DMS114 treated with DMSO at 0.1 percent for 48 hours (cell line): ENCODE measurements at regions not wholly inside any gene's neighbourhood (a gene's known extent, or its start where the extent isn't known, plus 50 kb on each side); places are given as distances from the start of the nearest gene placed in this dataset.
"Not testable (repeated sequence)": the region's sequence is repeated elsewhere in the genome, so short reads cannot be mapped to it uniquely, and the experiment has no call there.

Experiments
- DNase-seq: peaks from one replicate; lab custom pipeline; 2025; ENCODE audit not compliant: unreplicated experiment; lab: John Stamatoyannopoulos, UW

DNA sequence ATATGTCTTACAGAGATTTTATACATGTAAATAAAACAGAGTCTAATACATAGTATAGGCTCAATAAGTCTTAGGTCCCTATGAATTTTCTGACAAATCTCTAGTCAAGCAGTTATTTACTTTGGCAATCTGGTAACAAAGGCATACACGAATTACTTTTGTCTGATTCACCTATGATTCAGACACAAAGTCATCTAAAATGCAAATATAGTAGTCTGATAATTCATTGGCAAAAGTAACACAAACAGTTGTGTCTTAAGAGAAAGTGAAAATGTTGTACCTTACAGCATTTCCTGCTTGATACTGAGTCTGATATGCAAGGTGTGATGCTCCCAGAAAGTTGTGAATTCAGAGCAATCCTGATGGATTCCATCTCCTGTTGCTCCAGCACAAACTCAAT, 209.4 kb upstream of the PRSS1 start:
- DNase-seq = no peak

DNA sequence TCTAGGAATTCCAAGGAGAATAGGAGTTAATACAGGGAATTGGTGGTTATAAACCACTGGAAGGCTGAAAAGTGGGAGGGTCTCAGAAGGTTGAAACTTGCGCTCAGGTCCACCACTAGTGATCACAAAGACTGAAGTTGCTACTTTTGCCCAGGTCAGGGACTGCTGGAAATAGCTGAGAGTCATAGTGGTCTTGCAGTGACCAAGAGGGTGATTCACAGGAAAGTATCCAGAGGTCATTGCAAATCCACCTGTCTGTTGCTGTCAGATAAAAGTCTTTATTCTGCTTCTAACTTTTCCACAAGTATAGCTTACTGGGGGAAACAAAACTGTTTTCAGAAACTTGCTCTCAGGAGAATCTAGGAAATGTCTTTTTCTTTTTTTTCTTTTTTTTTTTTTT, 211.5 kb upstream of the PRSS1 start:
- DNase-seq = no peak

DNA sequence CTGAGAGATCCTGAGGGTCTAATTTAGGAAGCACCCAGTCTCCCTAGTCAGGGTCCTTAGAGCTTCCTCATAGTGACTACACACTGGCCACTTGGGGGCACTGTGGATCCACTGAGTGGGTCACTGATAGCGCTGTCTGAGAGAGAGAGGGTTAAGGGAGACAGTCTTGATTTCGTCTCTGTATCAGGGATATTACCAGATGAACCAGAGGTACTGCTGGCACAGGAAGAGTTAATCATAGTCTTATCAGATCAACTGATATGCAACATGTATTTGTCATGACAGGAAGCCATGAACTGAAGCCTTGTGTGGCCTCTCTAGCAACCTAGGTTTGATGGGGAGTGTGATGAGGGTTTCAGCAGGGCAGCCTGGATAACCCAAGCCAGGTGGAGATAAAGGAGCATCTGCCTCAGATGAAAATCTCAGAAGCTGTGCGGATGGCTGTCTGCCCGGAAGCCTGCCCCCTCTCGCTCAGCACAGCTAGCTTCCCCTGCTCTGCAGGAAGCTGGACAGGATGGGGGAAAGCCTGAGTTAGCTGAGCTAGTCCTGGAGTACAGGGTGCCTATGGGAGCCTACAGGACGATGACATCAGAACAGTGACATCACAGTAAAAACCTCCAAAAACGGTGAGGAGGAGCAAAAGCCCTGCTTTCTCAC, 214.0 kb upstream of the PRSS1 start:
- DNase-seq = peak; percentile 34

DNA sequence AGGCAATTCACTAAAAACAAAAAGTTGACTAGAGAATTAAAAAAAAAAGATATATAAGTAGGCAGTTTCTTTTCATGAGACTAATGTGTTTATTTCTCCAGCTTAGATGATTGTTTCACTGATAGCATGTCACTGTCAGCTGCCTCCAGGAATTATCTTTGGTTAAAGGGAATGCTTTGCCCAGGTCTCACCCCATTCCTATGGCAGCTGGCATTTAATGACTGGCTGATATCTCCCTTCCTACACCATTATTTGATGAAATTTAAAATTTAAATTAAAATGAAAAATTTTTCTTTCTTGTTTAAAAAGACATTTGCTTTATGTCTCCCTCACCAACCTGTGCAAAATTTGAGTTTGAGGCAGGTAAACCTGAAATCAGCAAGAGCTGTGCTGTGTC, 214.5 kb upstream of the PRSS1 start:
- DNase-seq = no peak

DNA sequence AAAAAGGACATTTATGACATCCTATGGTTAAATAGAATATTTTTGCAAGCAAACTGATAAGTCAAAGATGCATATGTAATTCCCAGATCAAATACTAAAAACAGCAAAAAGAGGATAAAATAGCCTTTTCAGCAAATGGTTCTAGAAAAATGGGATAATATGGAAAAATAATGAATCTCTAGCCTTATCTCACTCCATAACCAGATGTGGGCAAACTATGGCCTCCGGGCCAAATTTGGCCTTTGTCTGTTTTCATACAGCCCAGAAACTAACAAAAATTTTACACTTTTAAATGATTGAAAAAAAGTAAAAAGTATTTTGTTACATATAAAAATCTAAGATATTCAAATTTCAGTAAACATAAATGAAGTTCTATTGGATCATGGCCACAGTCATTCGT, 215.4 kb upstream of the PRSS1 start:
- DNase-seq = no peak

DNA sequence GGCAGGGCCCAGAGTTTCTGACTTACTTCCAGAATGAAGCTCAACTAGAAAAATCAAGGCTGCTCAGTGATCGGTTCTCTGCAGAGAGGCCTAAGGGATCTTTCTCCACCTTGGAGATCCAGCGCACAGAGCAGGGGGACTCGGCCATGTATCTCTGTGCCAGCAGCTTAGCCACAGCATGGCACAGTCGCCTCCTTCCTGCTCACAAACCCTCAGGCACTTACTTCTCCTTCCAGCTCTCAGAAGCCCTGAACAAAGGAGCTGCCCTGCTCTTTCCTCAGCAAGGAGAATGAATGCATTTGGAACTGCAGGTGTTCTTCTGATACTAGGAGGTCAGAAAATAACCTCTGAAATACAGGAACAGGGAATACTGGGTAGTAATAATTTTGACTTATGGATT, 219.7 kb upstream of the PRSS1 start:
- no peak for DNase-seq

DNA sequence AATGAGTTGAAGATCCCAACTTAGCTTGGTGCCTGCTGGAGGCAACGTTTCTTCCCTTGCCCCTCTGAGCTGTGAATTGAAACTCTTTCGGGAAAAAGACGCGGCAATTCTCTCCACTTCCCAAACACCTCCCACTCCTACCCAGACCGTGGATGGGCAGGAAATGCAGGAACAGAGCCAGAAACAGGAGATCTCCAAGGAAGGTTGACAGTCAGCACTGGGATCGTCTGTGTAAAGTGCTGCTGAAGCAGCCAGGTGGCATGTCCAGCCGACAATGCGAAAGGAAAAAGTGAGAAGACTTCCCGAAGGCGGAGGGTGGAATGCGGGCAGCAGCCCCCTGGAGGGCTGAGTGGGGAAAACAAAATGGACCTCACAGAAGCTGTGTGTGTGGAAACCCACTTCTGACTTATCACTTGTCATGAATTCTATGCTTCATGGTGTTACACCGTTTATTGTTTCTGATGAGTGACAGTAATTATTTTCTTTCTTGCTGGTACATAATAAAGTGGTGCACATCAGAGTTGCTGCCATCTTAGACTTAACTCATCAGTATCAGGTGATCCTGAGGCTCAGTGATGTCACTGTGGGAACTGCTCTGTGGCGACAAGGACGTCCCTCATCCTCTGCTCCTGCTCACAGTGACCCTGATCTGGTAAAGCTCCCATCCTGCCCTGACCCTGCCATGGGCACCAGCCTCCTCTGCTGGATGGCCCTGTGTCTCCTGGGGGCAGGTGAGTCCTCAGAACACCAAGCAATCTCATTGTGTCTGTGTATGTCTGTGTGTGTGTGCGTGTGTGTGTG, 220.5 kb upstream of the PRSS1 start:
- DNase-seq = no peak

DNA sequence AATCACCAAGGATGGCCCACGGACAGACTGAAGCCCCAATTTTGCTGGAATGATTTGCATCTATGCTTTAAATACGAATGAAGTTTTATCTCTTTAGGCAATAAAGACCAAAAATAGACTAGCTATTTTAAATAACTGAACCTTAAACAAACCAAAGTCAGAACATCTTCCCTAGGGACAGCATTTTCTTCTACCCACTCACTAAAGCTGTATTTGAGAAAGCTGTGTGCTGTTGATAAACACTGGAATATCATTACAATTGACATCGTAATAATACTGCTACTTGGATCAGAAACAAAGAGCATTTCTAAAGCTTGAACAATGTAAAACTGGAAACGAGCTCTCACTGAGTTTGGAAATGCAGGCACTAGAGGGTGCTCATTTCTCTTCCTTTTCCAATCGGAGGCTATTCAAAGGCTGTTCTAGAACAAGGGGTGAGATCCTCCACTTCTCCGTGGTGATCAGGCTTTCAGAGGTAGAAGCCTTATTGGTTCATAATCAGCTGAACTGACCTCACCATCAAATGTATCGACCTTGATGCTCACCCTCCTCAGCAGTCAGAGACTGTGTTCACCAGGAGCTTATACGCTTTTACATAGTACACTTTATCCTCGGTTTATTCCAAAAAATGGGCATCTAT, 225.3 kb upstream of the PRSS1 start:
- no peak for DNase-seq

DNA sequence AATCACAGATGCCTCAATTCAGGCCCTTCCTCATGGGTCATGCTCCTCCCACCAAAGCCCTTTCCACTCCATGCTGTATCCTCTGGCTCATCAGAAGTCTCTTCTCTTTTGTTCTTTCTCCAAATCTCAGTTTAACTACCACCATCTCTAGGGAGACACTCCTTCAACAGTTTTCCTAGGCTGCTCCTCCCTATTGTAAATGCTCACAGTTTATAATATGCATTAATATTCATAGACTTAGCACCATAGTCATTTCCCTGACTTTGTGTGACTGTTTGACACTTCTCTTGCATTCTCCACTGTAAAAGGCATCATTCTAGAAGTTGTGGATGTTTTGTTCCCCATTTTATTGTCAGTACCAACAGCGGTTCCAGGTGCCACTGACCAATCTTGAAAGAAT, 226.5 kb upstream of the PRSS1 start:
- DNase-seq = no peak

DNA sequence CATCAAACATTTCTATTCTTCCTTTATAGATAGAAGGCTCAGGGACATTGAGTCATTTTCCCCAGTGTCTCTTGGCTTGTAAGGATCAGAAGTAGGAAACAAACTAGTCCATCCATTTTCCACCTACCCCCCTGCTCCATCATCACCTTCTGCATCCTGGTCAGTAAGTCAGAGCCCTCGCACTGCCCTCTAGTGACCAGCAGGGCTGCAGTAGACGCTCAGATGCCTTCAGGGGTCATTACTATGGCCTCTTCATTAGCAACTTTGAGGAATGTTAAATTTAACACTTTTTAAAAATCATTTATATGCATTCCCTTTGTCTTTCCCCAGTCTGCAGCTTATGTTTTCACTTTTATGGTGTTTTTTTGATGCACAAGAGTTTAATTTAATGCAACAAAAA, 228.4 kb upstream of the PRSS1 start:
- DNase-seq = not testable (repeated sequence)

DNA sequence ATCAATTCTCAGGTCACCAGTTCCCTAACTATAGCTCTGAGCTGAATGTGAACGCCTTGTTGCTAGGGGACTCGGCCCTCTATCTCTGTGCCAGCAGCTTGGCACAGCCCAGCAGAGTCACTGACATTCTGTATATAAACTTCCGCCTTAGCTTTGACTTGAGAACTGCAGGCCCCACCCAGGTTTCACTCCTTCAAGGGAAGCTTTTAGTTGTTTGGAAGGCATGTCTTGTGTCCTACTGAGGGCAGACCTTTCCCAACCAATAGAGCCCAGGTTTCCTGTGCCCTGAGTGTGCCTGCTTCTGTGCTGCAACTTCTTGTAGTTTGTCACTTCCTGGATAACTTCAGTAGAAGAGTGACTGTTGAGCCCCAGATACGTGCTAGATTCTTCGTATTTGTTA, 228.8 kb upstream of the PRSS1 start:
- DNase-seq = not testable (repeated sequence)

DNA sequence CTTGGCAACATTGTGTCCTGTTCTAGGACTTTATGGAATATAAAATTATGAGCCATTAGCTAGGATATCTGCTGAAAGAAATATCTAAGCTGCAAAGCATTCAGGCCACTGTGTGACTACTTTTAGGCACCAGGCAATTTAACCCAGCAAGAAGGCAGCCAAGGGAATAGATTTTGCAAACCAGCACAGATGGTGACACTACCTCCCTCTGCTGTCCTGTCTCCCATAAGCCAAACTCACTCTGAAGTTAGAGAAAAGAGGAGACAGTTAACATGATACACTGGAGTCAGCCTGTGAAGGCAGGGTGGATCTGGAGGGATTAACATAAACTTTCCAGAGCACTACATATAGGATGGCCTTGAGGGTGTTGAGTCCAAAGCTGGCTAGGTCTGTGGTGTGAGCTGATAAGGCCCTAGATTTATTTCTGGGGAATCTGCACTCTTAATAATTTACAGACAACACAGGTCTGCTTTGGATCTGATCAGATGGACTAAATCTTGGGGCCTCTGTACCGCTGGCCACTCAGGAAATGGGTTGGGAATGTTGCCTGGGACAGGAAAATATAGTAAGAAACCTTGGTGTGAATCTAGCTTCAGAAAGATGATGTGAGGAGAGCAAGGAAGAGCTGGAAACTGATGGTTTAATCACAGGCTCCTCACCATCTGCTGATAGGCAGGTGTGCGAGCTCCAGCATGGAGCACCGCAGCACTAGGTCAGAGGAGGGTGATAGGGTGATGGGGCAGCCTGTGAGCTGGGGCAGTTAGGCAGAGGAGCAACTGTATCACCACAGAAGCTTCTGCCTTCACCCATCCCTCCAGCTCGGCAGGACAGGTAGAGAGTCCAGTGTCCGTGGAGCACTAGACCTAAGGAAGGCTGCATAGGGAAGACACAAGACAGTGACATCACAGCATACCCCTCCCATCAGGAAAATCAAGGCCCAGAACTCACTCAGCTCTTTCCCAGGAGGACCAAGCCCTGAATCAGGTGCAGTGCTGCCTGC, 229.9 kb upstream of the PRSS1 start:
- no peak for DNase-seq

DNA sequence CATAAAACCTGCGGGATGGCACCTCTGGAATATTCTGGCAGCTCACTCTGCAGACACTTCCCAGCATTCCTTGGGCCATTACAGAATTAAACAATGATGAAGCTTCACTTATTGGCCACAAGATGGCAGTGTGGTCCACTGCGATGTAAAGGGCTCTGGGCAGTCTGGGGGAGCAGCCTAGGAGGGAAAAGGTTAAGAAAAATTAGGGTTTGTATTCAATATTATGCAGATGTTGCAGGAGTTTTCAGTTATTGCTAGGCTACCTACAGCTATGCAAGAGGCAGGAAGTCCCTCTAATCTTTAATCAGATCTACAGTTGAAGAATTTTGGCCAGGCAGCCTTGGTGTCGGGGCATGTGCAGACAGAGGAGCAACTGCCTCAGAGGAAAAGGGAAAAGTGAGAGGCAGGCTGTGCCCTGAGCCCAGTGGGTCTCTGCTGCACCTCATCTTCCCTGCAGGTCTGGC, 233.2 kb upstream of the PRSS1 start:
- DNase-seq = peak; percentile 28

DNA sequence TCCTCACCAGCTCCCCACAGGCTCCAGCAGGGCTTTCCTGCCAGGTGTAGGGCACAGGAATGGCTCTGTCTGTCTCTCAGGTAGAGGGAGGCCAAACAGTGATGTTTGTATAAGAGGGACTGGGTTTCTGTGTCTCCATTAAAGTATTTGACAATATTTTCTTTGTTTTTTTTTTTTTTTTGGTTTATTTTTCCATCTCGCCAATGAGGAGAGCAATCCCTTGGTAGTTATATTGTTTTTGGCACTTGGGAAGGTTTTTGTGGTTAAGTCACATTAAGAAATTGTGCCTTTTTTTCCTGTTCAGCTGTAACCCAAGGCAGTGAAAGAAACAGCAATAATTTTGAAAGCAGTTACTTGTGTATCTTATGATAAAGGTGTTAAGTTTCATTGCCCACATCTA, 234.6 kb upstream of the PRSS1 start:
- not testable (repeated sequence) for DNase-seq

DNA sequence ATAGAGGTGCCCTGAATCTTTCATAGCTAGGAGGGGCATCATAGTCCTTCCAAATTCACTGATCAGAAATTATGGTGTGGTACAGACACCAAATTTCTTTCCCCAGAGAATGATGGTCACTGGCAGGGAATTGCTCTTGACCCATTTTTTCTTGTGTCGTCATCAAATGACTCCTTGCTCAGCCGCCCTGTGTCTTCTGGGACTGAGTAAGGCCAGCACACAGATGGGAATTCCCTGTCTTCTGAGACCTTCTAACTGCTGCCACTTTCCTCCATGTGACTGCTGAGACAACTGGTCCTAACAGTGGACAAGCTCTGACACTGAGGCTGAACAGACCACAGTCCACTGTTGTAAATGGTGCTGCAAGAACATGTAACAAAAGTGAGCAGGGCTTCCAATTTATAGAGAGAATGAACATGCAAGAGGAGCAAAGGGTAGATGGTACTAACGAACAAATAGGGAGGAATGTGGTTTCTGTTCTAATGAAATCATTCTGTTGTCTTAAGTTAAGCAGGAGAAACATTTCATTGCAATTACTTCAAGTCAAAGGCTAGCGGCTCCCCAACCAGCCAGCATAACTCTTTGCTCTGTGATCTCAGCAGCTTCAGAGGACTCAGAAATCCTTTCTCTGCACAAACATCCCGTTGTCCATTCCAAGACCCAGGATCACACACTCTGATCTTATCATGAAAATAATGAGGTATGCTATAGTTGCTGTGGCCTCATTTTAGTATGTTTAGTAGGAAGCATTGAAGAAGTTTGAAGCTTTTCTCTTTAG, 235.9 kb upstream of the PRSS1 start:
- no peak for DNase-seq

DNA sequence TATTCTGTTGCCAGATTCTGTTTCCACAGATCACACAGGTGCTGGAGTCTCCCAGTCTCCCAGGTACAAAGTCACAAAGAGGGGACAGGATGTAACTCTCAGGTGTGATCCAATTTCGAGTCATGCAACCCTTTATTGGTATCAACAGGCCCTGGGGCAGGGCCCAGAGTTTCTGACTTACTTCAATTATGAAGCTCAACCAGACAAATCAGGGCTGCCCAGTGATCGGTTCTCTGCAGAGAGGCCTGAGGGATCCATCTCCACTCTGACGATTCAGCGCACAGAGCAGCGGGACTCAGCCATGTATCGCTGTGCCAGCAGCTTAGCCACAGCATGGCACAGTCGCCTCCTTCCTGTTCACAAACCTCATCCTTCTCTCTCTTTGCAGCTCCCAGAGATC, 237.5 kb upstream of the PRSS1 start:
- no peak for DNase-seq

DNA sequence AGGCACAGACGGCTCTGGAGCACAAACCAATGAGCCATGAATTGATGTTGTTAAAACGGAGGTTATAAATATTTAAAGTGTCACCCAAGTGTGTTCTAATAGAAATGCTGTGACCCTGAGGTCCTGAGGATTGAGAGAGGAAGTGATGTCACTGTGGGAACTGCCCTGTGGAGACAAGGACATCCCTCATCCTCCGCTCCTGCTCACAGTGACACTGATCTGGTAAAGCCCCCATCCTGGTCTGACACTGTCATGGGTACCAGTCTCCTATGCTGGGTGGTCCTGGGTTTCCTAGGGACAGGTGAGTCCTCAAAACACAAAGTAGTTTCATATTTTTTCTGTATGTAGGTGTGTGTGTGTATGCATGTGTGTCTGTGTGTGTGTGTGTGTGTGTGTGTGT, 237.9 kb upstream of the PRSS1 start:
- DNase-seq = no peak

DNA sequence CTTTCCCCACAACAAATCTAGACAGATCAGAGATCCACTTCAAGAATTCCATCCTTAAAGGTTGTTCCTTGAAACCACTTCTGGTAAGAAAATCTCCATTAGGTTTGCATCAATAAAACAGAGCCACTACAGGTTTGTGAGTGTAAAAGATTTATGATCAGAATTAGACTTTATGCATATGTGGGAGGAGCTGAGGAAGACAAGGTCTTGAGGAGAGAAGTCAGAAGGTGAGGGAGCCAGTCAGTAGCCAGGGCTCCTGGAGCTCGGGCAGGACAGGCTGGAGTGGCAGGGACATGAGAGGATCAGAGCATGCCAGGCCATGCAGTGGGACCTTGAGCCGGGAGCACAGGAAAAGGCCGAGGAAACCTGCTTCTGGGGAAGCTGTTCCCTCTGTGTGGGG, 240.0 kb upstream of the PRSS1 start:
- not testable (repeated sequence) for DNase-seq

DNA sequence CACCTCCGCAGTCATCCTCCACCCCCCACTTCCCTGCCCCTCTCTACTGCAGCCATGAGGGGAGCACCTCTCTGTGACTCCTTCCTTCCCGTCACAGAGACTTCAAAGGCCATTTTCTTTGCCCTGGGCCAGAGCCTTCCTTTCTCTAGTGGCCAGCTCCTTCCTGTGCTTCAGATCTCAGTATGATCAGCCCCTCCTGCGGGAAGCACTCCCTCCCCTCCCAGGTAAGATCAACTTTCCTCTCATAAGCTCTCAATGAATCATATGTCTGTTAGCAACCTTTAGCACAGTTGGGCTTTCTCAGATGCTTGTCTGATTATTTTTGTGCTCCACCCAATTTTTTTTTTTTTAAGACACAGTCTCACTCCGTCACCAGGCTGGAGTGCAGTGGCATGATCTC, 241.0 kb upstream of the PRSS1 start:
- DNase-seq = no peak

DNA sequence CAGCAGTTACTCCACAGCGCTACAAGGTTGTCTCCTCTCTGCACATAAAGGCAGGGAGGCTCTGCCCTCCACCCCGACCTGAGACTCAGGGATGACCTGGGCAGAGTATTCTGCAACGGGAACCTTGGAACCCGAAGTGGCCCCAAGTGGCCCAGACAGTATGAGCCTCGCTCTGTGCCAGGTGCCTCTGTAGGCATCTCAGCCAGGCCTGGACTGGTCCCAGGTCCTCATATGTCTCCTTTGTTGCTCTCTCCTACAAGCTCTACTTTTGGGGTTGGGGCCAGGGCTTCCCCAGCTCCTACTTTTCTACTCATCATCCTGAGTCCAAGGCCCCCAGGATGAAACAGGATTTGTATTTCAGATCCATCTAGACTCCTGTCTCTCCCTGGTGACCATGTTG, 241.5 kb upstream of the PRSS1 start:
- DNase-seq = no peak
